HG02884 (cell line): ENCODE measurements at regions not wholly inside any gene's neighbourhood (a gene's known extent, or its start where the extent isn't known, plus 50 kb on each side); places are given as distances from the start of the nearest gene placed in this dataset.
"Not testable (repeated sequence)": the region's sequence is repeated elsewhere in the genome, so short reads cannot be mapped to it uniquely, and the experiment has no call there.

Experiments
- ATAC-seq: cut with Tn5 transposase; IDR thresholded peaks from one replicate; pipeline ENCODE4 v1.9.1; 2021; ENCODE audit warnings: mild to moderate bottlenecking, moderate library complexity; ENCODE audit not compliant: unreplicated experiment

DNA sequence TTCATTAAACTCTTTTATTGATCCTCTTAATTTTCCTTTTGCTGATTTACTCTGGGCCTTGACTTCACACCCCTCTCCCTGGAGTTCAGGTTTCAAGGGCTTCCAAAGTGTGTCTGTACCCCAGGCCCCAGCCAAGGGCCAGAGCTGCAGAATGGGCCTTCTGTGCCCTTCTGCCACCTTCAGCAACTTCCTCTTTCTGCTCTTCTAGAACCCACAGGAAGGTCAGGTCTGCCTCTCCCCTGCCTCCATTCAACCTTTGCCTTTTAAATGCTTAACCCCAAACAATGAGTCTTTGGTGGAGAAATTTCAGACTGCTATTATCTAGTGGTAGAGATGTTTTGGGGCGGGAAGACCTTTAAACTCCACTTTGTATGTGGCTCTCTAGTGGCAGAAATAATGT is 63.1 kb downstream of the TSN start:
- ATAC-seq: no peak

DNA sequence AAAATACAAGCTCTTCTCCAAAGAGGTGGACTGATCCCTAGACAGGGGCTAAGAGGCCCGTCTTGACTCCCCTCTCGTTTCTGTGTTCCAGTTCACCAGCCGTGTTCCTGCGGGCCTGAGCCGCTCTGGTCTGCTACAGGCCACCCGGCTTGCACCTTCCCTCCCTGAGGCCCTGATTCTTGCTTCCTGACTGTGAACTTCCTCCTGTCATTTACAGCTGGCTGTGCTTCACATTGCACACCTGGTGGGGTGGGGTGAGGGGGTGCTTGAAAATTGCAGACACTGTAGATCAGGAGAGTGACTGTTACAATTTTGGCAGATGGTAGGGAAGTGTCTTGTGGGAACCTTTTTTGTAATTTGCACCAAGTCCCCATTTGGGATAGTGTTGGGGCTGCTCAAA is 64.4 kb downstream of the TSN start:
- ATAC-seq: no peak

DNA sequence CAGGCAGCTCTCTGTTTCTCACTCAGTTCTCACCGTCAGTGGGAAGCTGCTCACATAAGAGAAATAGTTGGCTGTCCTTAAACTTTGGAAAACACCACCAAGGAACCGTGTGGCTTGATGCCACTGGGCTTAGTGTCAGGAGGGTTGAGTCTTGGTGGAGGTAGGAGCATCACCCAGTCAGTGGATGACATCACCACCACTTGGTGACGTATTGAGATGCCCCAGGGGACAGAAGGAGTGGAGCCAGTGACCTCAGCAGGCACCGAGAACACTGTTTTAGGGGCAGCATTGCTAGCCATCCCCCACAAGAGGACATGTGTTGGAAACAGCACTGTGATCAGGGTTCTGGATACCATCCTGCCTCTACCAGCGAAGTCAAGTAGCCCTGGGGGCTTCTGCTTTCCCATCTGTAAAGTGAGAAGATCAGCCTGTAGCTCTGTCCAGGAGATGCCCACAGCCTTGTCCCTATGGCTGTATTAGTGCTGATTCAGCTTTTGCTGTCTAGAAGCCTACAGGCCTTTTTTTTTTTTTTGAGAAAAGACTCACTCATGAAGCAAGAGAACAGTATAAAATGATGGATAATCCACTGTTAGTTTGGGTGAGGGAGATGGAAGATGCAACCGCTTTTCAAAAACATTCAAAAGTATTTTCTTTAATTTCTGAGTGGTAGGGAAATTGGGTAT is 66.2 kb downstream of the TSN start:
- ATAC-seq: no peak

DNA sequence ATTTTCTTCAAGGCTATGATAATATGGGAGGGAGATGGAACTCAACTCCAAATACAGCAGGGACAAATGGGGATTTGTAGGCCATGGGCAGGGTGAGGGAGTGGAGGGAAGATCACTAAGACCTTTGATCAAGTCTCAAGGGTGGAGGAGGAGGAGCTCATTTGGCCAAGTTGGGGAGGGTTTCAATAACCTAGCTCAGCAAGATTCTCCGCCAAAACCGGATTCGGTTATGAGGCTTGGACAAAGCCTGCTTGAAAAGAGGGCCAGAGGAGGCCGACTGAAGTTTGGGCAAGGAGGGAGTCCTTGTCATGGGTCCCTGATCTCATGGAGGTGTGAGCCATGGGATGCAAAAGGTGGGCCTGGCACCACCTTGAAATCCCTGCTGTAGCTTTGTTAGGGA is 68.8 kb downstream of the TSN start:
- ATAC-seq: no peak

DNA sequence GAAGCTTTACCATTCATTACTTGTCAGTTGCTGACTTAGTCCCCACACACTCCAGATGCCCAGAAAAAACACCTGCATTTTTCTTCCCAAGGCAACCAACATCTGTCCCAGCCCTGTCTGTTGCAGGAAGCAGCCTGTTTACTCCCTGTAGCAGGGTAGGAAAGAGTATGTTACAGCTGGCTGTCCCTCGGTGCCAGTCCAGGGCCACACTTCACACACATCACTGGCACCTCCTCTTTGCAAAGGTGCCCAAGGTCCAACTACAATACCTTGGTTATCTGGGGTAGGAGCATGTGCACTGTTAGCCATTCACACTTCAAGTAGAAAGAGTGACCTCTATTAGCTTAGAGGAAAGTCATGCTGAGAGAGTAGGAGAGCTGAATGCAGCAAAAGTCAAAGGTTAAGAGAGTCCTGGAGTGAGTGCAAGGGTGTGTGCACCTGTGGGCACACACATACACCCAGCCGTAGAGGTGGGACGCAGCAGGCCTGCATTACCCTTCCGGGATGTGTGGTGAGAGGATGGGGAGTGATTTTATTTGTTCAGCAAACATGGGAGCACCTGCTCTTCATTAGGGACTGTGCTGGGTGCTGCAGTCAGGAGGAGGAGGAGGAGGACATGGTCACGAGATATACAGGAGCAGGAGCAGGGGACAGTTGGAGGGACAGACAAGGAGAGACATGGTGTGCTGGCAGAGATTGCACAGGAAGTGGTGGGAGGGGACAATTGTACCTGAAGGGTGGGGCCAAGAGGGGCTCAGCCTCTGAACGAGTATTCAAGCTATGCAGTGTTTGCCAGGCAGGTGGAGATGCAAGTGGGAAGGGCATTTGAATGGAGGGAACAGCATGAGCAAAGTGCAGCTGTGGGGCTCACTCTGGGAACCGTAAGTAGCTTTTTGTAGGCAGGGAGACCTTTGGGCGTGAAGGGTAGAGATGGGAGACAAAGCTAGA is 69.8 kb downstream of the TSN start:
- ATAC-seq: no peak

DNA sequence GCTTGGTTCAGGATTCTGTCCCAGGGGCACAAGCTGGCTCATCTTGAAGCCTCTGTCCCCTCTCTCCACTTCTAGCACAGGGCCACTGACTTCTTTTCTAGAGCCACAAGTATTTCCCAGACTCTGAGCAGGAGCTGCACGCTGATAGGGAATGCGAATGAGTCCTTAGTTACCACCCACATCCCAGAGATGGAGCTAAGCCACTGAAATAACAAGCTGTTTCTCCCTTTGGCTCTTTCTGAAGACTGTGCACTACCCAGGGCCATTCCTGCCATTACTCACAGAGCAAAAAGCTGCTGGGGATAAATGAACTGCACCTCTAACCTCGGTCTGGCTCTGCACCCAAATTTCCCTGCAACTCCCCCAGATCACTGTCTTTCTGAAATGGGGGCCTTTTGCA is 70.6 kb downstream of the TSN start:
- no peak for ATAC-seq

DNA sequence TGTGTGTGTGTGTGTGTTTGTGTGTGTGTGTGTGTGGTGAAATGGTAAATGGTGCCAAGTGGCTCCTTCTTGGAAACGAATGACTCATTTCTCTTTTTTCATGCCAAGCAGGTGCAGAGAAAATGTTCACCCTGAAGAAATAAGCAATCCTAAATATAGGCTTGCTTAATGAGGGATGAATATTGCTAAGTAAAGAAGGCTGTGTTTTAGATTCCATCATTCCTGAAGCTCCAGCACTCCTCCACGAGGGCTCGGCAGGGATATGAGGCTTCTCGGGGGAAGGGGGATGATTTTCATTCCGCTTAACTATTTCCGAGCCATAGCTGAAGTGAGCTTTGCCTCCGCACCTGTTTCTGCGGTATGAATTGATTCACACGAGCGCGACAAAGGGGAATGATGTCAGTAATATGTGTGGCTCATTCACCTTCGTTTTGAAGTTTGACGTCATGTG is 72.9 kb downstream of the TSN start:
- ATAC-seq: no peak

DNA sequence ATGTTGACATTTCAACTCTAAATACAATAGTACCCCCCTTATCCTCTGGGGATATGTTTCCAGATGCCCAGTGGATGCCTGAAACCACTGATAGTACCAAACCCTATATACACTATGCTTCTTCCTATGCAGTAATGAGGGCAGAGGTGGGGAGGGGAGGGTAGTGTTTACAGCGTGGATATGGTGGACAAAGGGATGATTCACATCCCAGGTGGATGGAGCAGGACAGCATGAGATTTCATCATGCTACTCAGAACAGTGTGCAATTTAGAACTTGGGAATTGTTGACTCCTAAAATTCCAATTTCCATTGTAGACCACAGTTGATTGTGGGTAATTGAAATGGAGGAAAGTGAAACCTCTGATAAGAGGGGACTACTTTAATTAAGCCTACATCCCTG is 75.4 kb downstream of the TSN start:
- no peak for ATAC-seq

DNA sequence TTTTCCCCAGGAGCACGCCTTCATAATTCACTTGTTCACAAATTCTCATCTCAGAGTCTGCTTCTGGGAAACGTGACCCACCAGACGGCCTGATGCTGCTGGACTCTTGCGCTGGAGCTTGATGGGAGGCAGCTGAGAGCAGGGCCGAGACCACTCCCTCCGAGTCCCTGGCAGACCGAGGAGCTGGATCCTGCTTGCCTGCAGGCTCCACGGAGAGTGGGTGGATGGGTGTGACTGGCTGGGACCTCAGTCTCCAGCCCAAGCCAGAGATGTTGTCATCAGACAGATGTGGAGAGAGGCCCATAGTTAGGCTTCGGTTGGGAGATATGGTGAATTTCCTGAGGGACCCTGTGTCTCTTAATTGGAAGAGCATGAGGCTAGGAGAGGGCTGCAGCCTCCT is 76.4 kb downstream of the TSN start:
- ATAC-seq: no peak

DNA sequence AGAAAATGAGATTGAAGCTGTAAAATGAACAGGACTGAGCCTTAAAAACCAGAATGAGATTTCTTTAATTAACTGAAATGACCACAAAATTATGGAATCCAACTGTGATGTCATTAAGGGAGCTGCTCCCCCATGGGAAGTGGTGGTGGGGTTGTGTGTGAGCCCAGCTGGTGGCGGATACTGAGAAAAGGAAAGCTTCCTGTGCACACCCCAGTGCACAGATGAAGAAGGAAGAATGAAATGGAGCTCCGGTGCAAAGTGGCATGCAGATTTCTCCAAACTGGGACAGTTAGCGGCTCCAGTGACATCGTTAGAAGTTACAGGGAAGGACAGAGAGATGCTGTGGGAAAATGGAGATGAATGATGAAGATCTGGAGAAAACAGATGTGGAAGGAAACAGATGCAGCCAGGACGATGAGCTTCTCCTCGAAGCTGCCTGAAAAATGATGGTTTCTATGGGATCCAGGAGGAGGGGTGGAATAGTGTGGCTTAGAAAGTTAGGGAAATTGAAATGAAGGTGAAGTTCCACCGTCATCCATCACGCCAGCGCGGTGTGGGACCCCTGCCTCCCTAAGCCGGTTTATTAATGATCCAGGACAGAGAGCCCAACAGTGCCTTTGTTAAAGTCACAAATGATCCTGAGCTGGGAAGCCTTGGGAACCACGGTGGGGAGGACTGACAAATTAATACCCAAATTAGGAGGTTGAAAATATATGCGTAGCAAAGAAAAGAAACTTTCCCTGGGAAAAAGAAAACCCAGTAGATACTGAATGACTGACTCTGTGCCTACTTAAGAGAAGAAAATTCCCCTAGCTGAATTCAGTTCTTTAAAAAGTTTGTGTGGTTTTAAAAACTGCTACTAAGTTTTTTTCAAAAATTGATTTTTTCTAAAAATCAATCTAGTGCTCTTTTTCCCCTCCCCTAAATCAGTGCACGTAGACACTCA is 77.2 kb downstream of the TSN start:
- no peak for ATAC-seq

DNA sequence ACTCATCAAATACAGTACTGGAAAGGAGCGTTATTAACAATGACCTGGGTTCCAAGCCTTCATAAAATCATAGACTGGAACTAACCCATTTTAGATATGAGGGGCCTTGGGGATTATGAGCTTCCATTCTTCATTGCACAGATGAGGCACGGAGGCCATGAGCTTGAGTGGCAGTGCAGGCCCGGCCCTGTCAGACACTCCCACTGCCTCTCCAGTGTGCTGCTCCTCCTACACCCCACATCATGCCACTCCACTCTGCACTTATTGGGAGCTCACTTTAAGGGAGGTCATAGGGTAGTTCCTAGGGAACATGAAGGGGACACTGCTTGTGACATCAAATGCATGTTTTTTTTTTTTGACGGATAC is 77.9 kb downstream of the TSN start:
- no peak for ATAC-seq

DNA sequence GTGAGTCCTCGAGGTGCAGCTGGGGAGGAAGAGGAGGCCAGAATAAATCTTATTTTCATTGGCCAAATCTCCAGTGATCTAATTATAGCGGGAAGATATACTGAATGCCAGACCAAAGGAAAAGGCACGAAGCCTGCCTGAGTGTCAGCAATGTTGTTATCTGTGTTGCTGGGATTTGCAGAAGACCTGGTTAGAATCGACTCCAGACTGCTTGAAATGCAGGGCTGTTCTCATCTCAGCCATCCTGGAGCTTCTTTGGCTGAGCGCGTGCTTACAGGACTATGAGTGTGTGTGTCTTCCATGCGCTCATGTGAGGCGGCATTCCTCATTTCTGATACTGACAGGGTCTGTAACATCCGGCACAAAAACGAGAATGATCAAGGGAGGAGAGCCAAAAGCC is 81.2 kb downstream of the TSN start:
- ATAC-seq: no peak

DNA sequence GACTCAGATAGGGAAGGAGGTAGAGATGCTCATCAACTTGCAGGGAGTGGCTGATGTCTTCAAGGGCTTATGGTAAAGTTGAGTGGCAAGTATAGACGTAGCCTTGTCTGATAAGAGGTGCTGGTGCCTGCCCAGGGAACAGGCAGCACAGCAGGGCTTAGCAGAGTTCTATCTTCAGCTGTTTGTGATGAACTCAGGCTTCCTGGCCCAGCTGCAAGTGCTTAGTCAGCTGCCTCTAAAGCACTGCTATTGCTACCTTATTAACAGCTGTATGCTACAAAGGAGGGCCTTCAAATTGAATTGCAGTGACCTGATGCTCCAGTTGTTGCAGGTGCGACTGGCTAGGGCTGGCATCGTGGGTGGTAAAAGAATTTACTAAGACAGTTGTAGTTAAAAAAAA is 82.1 kb downstream of the TSN start:
- no peak for ATAC-seq

DNA sequence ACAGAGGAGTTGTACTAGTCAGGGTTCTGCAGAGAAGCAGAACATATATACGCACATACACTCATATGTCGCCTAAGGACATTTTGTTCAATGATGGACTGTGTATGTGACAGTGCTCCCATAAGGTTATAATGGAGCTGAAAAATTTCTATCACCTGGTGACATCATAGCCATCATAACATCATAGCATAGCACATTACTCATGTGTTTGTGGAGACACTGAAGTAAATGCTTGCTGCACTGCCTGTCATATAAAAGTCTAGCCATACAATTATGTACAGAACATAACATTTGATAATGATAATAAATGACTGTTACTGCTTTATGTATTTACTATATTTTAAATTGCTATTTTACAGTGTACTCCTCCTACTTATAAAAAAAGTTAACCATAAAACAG is 83.1 kb downstream of the TSN start:
- no peak for ATAC-seq

DNA sequence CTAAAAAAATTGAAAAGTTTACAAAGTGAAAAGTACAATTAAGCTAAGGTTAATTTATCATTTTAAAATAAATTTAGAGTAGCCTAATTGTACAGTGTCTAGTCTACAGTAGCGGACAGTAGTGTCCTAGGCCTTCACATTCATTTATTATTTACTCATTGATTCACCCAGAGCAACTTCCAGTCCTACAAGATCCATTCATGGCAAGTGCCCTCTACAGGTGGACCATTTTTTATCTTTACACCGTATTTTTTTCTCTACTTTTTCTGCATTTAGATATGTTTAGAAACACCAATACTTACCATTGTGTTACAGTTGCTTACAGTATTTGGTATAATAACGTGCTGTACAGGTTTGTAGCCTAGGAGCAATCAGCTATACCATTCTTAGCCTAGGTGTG is 84.1 kb downstream of the TSN start:
- no peak for ATAC-seq

DNA sequence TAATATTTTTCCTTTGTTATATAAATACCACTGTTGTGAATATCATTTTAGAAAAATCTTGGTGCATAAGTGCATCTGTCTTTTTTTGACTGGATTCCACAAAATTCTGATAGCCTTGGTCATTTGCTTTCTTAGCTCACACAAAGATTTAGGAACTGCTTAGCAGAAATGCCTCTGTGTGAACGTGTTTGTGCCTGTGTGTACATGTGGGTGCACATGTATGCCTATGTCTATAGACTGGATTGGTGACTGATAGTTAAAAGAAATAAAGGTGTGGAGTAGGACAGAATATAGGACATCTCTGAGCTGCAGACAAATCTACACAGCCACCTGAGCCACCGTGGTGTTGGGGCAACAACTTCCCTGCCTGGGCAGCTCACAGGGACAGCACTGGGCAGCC is 93.8 kb downstream of the TSN start:
- no peak for ATAC-seq

DNA sequence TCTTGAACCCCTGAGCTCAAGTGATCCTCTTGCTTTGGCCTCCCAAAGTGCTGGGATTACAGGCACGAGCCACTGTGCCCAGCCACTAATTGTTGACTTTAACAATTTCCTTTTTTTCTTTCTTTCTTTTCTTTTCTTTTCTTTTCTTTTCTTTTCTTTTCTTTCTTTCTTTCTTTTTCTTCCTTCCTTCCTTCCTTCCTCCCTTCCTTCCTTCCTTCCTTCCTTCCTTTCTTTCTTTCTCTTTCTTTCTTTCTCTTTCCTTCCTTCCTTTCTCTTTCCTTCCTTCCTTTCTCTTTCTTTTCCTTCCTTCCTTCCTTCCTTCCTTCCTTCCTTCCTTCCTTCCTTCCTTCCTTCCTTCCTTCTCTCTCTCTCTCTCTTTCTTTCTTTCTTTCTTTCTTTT is 97.7 kb downstream of the TSN start:
- not testable (repeated sequence) for ATAC-seq

DNA sequence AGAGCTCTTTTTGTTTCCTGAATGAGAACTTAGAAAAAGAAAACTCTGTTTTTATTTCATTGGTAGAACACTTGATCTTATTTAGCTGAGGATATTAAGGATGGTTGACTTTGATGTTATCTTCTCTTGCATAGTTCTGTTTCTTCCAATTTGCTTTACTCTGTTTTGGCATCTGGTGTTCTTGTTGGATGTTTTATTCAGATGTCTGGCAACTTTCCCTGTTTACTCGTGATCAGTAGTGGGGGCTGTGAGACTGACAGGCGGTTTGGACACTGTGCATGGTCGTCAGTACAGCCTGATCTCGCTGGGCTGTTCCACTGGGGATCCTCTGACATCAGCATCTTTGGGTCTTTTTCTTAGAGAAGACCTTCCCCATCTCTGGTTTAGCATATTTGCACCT is 100.1 kb downstream of the TSN start:
- ATAC-seq: no peak

DNA sequence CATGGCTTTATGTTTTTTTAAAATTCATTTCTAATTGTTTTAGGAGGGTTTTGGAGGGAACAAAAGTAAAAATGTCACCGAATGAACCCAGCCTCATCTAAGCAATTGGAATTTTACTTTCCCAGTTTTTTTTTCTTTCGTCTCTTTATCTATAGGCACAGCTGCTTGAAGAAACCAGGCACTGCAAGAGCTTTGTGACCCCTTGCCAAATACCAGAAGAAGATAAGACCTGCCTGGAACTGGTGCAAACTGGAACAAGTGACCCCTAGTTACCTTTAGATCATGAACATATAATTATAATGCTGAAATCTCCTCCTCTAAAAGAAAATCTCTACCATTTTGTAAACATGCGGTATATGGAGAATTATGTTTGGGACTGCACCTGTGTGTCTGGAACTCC is 100.9 kb downstream of the TSN start:
- ATAC-seq: no peak

DNA sequence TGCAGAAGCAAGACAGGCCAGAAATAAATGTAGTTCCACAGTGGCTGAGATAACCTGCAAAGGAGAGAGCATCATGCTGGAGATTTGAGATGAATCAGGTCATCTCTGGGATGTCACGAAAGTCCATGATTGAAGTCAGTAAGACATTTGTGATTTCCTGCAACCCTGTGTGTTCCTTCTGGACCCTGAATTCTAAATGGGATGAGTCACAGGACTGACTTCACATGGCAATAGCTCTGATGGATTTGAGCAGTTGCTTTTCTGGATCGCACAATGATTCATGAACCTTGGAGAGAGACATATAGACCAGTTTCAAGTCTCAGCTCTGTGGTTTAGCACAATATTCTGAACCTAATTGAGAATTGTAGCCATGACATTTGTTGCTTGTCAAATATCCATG is 102.9 kb downstream of the TSN start:
- ATAC-seq: no peak

DNA sequence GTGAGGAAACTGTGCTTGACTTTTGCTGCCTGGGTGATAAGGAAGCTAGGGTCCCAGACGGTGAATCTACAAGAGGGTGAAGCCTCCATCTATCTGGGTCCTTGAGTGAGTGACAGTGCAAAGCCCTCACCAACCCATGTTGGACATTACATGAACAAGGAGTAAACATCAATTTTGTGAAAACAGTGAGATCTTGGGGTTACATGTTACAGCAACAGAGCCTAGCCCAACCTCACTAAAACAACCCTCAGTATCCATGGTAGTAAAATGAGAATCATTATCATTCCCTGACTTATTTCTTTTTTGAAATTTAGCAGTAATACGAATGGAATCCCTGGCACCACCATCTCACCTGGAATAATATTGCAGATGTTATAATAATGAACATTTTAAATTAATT is 103.4 kb downstream of the TSN start:
- no peak for ATAC-seq
